Endothelial cell of umbilical vein (primary cell): ENCODE measurements at regions not wholly inside any gene's neighbourhood (a gene's known extent, or its start where the extent isn't known, plus 50 kb on each side); places are given as distances from the start of the nearest gene placed in this dataset.

ENCODE experiments used
- CTCF ChIP-seq, 2 donors: IDR thresholded peaks; 1 replicate in 1 of 2; 2 replicates in 1 of 2; pipeline ENCODE4 v1.5.1; 2011; ENCODE audit warnings: low read length in 2 of 2, mild to moderate bottlenecking in 2 of 2, moderate library complexity in 2 of 2, control low read depth in 1 of 2, inconsistent platforms in 1 of 2, low read depth in 1 of 2; ENCODE audit not compliant: insufficient read depth in 1 of 2; ENCODE audit errors: extremely low read depth in 1 of 2
- EZH2 ChIP-seq: IDR thresholded peaks from 2 replicates; pipeline ENCODE4 v1.6.1; 2012; ENCODE audit warnings: borderline replicate concordance, low read depth, mild to moderate bottlenecking, moderate library complexity, low read length, inconsistent platforms; ENCODE audit not compliant: severe bottlenecking
- FOS ChIP-seq: IDR thresholded peaks from 2 replicates; pipeline ENCODE4 v1.6.1; 2011; ENCODE audit warnings: mild to moderate bottlenecking, low read length, moderate library complexity, borderline replicate concordance; ENCODE audit not compliant: insufficient read depth
- MAX ChIP-seq: IDR thresholded peaks from 2 replicates; pipeline ENCODE4 v1.6.1; 2011; ENCODE audit not compliant: insufficient read depth, insufficient read length
- POLR2A ChIP-seq: IDR thresholded peaks from 2 replicates; pipeline ENCODE4 v1.6.1; 2012; ENCODE audit warnings: low read depth, mild to moderate bottlenecking, control low read depth, low read length
- POLR2AphosphoS5 ChIP-seq: IDR thresholded peaks from 2 replicates; pipeline ENCODE4 v1.6.1; 2012; ENCODE audit warnings: low read depth, mild to moderate bottlenecking, control low read depth, low read length, moderate library complexity; ENCODE audit not compliant: insufficient read depth

- TF ChIP-seq POLR2A, result no peak
- no peak for TF ChIP-seq CTCF (IDR thresholded peaks at IDR 0.05; ENCODE audit: extremely low read depth in 1 of 2, insufficient read depth in 1 of 2, low read depth in 1 of 2, low read length in 2 of 2)
- TF ChIP-seq FOS, result no peak
- no peak for TF ChIP-seq POLR2AphosphoS5
- no peak for TF ChIP-seq EZH2
- TF ChIP-seq MAX, result no peak
These were observed 405.5 kb upstream of the TPM1 start for GRCh38 chr15:62636823-62637573.
